ENCODE measurements at regions not wholly inside any gene's neighbourhood (a gene's known extent, or its start where the extent isn't known, plus 50 kb on each side); places are given as distances from the start of the nearest gene placed in this dataset.

DNA sequence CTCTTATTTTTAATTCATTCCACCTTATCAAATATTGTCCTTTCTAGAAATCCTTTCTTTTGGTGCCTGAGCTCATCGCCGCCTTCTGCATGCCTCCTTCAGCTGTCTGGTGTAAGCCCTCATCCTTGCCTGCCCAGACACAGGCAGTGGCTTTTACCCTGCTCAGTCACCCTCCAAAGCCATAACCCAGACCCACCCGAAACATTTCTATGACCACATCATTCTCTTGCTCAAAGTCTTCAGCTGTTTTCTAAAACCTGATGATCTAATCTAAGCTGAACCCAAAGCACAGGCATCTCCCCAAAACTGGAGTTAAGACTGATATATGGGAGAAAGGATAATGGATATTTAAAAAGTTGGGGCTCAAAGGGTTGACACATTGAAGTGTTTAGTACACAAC, 753.7 kb upstream of the SGCG start:
- TF ChIP-seq, protein P1, sequence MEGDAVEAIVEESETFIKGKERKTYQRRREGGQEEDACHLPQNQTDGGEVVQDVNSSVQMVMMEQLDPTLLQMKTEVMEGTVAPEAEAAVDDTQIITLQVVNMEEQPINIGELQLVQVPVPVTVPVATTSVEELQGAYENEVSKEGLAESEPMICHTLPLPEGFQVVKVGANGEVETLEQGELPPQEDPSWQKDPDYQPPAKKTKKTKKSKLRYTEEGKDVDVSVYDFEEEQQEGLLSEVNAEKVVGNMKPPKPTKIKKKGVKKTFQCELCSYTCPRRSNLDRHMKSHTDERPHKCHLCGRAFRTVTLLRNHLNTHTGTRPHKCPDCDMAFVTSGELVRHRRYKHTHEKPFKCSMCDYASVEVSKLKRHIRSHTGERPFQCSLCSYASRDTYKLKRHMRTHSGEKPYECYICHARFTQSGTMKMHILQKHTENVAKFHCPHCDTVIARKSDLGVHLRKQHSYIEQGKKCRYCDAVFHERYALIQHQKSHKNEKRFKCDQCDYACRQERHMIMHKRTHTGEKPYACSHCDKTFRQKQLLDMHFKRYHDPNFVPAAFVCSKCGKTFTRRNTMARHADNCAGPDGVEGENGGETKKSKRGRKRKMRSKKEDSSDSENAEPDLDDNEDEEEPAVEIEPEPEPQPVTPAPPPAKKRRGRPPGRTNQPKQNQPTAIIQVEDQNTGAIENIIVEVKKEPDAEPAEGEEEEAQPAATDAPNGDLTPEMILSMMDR (IDR thresholded peaks at IDR 0.05; ENCODE audit: low read depth, low read length, missing control alignments) = no peak
- no peak for DNase-seq (ENCODE audit: extremely low read depth, low read depth)
- no peak overlapping the region for H3K4me3 ChIP-seq (replicated peaks; ENCODE audit: low read depth, low read length)

GRCh38 chr13:22427783-22428182, 753.0 kb upstream of the SGCG start:
- TF ChIP-seq, protein P1 (IDR thresholded peaks at IDR 0.05; ENCODE audit: low read depth, low read length, missing control alignments) = no peak
- H3K4me3 ChIP-seq (replicated peaks; ENCODE audit: low read depth, low read length) = no peak overlapping the region
- no peak for DNase-seq (ENCODE audit: extremely low read depth, low read depth)

- DNase-seq (ENCODE audit: extremely low read depth, low read depth) = no peak
- H3K4me3 ChIP-seq (replicated peaks; ENCODE audit: low read depth, low read length) = no peak overlapping the region
These were observed 752.5 kb upstream of the SGCG start for GRCh38 chr13:22428188-22428828.

GRCh38 chr13:22432690-22433089, 748.1 kb upstream of the SGCG start:
- H3K4me3 ChIP-seq (replicated peaks; ENCODE audit: low read depth, low read length) = no peak overlapping the region
- no peak for DNase-seq (ENCODE audit: extremely low read depth, low read depth)
- TF ChIP-seq, protein P1 (IDR thresholded peaks at IDR 0.05; ENCODE audit: low read depth, low read length, missing control alignments) = no peak

More at GRCh38 chr13:22428188-22428828, 752.5 kb upstream of the SGCG start:
- TF ChIP-seq, protein P1 (IDR thresholded peaks at IDR 0.05; ENCODE audit: low read depth, low read length, missing control alignments) = no peak

DNA sequence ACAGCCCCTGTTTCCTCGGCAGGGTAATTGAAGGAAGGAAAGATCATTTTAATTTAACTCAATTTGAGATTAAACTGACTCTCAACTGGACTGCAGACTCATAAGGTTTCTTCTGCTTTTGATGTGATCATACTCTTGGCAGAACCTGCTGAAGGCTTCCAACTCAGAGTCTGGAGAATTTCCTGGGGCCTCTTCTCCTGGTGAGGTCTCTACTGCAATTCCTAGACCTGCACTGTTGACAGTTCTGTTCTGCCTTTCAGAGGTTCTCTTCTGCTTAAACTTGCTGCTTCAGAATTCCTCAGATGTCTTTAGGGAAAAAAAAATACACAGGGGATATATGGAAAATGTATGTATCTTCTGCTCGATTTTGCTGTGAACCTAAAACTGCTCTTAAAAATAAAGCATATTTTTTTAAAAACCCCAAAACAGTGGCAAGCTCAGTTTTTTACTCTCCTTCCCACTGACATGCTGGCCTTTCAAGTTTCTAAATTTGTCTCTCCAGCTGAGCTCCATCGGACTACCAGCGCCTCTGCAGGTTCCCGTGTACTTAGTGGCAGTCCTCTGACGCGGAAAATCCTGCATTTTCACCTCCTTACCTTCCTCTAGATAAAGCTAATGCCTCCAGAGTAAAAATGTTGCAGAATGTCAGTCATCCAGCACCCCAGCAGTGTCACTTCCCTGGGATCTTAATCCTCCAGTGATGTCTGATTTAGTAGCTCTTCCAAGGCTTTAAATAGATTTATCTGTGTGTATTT, 733.5 kb upstream of the SGCG start:
- TF ChIP-seq, protein P1 (IDR thresholded peaks at IDR 0.05; ENCODE audit: low read depth, low read length, missing control alignments) = no peak
- no peak overlapping the region for H3K4me3 ChIP-seq (replicated peaks; ENCODE audit: low read depth, low read length)
- DNase-seq (ENCODE audit: extremely low read depth, low read depth) = no peak

- no peak for DNase-seq (ENCODE audit: extremely low read depth, low read depth)
- H3K4me3 ChIP-seq (replicated peaks; ENCODE audit: low read depth, low read length) = no peak overlapping the region
- TF ChIP-seq, protein P1 (IDR thresholded peaks at IDR 0.05; ENCODE audit: low read depth, low read length, missing control alignments) = no peak
These were observed 731.5 kb upstream of the SGCG start for GRCh38 chr13:22449251-22449650.
